Fibroblast of mammary gland (primary cell): ENCODE measurements at regions not wholly inside any gene's neighbourhood (a gene's known extent, or its start where the extent isn't known, plus 50 kb on each side); places are given as distances from the start of the nearest gene placed in this dataset.

Experiments
- DNase-seq: peaks from one replicate; pipeline ENCODE4 v3.0.0-alpha.2; 2010; ENCODE audit warnings: low read depth
- H3K4me3 ChIP-seq: 2 replicates; pipeline ENCODE4 v1.5.1; 2011; ENCODE audit warnings: low read depth, mild to moderate bottlenecking, low read length, moderate library complexity; ENCODE audit not compliant: control insufficient read depth
- CTCF ChIP-seq: conservative IDR thresholded peaks from 2 replicates; pipeline ENCODE4 v1.5.1; 2011; ENCODE audit warnings: low read depth, low read length, inconsistent platforms; ENCODE audit not compliant: control insufficient read depth, insufficient read depth

GRCh38 chr6:163640641-163641040 is 226.1 kb downstream of the QKI start:
- no peak for TF ChIP-seq CTCF
- DNase-seq: no peak
- H3K4me3 ChIP-seq: no peak overlapping the region

- no peak for TF ChIP-seq CTCF
- no peak overlapping the region for H3K4me3 ChIP-seq
- DNase-seq: no peak
These were observed 223.0 kb downstream of the QKI start for GRCh38 chr6:163637524-163637923.

GRCh38 chr6:163635731-163636364 is 221.3 kb downstream of the QKI start:
- TF ChIP-seq CTCF: no peak
- DNase-seq: no peak
- no peak overlapping the region for H3K4me3 ChIP-seq

GRCh38 chr6:163635315-163635714 is 220.8 kb downstream of the QKI start:
- H3K4me3 ChIP-seq: no peak overlapping the region
- TF ChIP-seq CTCF: no peak
- DNase-seq: no peak

GRCh38 chr6:163634211-163635171 is 220.0 kb downstream of the QKI start:
- H3K4me3 ChIP-seq: no peak overlapping the region
- no peak for DNase-seq
- no peak for TF ChIP-seq CTCF

- DNase-seq: no peak
- no peak overlapping the region for H3K4me3 ChIP-seq
- TF ChIP-seq CTCF: no peak
These were observed 216.5 kb downstream of the QKI start for GRCh38 chr6:163630991-163631390.
